Left forelimb (tissue), 1 donor: ENCODE measurements at regions not wholly inside any gene's neighbourhood (a gene's known extent, or its start where the extent isn't known, plus 50 kb on each side); places are given as distances from the start of the nearest gene placed in this dataset.

Source experiments
- DNase-seq: peaks from one replicate; pipeline ENCODE4 v3.0.0-alpha.2; 2018; ENCODE audit warnings: low spot score

DNA sequence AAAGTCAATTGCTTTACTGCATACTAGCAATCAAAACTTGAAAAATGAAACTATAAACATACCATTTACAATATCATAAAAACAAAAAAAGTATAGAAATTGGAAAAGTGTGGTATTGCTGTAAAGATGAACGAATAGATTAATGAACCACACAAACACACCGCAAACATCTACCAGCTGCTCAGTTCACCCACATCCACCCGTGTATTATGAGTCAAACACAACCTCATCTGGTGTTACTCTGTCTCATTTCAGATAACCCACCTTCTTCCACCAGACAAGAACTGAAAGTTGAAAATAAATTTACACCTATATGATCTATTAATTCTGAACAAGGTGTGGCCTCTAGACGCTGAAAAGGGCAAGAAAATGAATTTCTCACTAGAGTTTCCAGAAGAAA is 53.3 kb downstream of the BLID start:
- no peak for DNase-seq

- no peak for DNase-seq
These were observed 56.5 kb downstream of the BLID start for GRCh38 chr11:122059565-122059964.

- no peak for DNase-seq
These were observed 65.9 kb downstream of the BLID start for GRCh38 chr11:122050021-122050690.

GRCh38 chr11:122048401-122048800 is 67.6 kb downstream of the BLID start:
- no peak for DNase-seq

DNA sequence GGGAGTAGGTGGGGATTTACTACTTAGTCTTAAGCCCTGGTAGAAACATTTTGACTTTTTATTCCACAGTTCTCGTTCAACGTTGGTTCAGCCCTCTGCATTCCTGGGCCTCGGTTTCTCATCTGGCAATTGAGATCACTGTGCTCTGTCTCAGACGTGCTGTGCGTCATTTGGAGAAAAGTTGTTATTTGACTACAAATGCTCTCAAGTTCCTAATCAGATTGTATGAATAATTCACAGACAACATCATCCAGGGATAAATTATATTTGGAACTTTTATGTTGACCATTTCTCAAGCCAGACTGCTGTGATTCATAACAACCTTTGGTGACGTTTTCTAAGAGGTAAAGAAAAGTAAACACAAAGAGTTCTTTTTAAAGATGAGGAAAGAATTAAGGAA is 69.2 kb downstream of the BLID start:
- DNase-seq = no peak

DNA sequence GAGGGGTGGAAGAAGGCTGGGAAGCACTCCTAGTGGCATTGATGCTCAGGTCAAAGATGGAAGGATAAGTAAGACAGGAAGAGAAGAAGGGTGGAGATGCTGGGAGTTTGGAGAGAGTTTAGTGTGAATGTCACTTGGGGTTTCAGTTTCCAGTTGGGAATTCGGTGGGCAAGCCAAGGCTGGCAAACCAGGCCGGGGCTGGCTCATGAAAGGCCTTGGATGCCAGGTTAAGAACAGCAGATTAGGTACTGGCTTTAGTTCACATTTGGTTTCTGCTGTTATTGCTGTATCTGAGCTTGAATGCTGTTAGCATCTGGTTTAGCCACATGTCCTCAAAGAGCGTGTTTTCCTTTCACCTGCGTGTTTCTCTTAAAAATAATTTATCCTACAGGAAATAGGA is 69.6 kb downstream of the BLID start:
- no peak for DNase-seq

GRCh38 chr11:122045181-122045586 is 70.8 kb downstream of the BLID start:
- no peak for DNase-seq

- no peak for DNase-seq
These were observed 71.9 kb downstream of the BLID start for GRCh38 chr11:122044086-122044485.

- no peak for DNase-seq
These were observed 73.0 kb downstream of the BLID start for GRCh38 chr11:122042981-122043380.

- no peak for DNase-seq
These were observed 75.6 kb downstream of the BLID start for GRCh38 chr11:122040464-122040863.

DNA sequence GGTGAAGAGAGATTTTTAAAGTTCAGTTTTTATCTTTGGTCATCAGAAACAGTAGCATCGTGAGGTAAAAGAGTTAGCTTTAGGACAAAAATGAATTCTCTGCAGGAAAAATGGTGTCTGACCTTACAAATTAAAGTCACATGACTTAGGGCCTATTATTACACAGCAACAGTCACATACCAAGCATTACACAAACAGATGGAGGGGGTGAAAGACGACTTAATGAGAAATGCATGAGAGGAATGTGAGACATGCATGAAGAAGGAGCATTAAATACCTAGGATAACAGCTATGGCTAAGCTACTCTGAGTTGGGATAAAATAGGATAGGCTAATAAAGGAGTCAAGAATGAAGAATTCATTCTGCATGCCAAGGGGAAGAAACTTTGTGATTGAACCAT is 77.5 kb downstream of the BLID start:
- no peak for DNase-seq

DNA sequence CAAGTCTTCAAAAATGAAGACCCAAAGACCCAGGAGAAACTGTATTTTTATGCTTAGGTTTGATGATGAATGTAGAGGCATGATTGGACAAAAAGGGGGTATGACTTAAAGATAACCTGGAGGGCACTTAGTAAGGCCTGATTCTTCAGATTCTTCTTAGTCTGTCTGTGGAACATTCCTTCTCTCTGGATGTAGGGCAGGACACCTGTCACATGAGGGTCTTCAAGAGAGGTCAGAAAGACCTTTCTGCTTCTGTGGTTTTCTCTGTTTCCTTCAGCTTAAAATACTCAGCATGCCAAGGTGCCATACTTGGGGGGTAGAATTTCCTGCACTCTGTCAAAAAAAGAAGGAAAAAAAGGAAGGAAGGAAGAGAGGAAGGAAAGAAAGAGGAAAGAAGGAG is 78.1 kb downstream of the BLID start:
- DNase-seq = no peak

DNA sequence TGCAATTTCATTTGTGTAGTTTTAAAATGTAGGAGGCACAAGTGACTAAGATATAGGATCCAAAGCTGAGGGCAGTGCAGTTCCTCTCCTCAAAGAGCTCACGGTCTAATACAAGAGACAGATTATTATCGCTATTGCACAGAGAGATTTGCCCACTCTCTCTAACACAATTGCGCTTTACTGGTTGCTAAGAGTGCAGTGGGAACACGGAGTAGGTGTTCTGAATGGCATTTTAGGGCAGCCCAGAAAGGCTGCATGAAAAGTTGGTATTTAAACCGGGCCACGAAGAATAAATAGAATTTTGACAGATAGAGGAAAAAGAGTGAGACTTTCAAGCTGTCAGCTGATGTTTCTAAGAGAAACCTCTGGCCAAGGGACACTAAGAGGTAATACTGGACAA is 79.5 kb downstream of the BLID start:
- DNase-seq = no peak

DNA sequence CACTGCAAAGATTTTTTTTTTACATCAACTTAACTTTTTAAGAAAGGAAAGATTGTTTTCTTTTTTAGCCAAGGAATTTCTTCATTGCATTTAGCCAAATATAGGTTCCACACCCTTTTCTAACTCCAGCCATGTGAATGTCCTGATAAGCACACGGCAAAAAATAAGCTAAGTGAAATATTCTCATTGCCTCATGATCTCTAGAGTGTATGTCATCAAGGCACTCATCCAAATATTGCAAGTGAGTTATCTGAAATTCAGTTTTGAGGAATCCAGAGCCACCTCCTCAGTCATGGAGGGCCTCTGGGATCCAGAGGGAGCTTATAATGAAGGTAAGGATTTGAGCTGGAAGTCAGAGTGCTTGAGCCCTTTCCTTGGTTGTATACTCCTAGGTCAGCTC is 80.0 kb downstream of the BLID start:
- DNase-seq = no peak

- no peak for DNase-seq
These were observed 82.4 kb downstream of the BLID start for GRCh38 chr11:122033631-122034030.

- no peak for DNase-seq
These were observed 82.8 kb downstream of the BLID start for GRCh38 chr11:122033193-122033592.

DNA sequence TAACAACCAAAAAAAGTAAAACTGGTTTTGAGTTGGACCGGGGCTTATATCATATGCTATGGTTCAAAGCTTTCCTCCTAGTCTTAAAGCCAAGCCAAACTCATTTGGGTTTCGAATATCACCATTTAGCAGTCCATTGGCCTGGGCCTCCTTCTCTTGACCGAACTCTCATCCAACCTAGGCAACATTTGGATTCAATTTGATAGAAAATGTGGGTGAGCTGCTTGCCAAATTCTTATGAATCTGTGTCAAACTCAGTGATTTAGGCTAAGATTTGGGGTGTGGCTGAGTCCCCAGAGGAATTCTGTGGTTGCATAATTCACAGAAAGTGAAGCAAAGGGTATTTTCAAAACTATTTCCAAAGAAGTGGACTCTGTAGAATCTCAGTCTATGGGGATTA is 83.7 kb downstream of the BLID start:
- DNase-seq = no peak

- DNase-seq = no peak
These were observed 84.2 kb downstream of the BLID start for GRCh38 chr11:122031813-122032212.

DNA sequence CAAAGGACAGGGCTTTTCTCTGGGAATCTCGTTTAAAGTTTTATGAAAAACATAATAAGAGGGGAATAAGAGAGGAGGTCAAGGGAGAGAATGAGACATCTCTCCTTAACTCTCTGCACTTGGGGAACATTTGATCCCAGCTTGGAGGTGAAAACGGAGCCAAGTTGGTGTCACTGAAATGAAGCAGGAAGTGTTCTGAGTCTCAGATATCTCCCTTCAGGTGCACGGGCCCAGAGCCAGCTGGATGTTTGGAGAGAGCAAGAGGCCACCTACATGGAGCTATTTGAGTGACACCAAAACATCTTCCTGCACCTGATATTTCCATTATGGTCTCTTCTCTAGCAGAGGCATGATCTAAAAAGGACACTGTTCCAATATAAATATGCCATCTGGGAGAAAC is 85.7 kb downstream of the BLID start:
- no peak for DNase-seq

DNA sequence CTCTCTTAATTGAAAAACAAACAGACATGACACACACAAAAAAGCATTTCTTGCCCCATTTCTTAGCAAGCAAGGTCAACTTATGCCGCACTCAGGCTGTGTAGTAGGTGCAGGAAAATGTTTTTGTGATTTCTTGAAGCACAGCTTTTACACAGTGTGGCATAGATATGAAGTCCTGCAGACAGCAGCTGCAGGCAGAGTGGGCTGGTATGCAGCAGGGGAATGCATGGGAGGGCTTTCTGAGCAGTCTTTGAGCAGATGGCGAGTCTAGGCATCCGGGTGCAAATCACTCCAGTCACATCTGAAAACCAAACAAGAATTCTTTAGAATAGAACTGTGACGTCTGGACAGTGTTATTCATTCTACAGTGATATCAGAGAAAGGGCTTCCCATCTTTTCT is 87.5 kb downstream of the BLID start:
- DNase-seq = no peak

GRCh38 chr11:122028036-122028435 is 88.0 kb downstream of the BLID start:
- no peak for DNase-seq

DNA sequence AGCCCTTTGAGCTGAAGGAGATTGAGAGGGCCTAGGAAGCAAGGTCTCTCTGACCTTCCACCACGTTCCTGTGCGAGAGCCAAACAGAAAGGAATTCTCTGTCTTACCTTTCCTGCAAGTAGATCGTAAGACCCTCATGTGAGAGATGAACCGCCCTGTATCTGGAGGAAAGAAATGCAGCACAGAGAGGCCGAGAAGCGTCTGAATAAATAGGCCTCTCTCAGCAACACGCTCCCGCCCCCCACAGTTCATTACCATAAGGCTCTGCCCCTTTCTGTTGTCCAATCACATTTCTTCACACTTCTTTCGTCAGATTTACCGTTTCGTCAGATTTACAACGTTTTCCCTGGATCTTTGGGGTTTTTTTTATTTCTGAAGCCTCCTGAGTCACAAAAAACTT is 90.3 kb downstream of the BLID start:
- no peak for DNase-seq

DNA sequence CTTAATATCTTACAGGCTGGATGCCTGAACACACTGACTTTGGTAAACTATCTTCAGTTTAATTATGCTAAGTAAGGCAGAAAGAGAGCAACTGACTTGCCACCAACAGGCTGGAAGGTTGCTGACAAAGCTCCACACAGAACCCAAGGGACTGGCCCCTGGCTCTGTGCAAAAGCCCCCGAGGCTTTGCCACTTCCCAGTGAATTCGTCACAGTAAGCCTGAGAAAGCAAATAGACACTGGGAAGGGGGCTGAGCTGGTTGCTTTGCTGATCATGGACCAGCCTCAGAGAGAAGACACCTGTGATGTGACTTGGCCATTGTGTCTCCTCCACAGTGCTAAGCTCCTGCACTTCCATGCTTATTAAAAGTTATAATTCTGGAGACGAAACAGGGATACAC is 91.7 kb downstream of the BLID start:
- DNase-seq = no peak

- no peak for DNase-seq
These were observed 92.3 kb downstream of the BLID start for GRCh38 chr11:122023614-122024250.
